Mesenchymal stem cell (in vitro differentiated cells and primary cell): ENCODE measurements at regions not wholly inside any gene's neighbourhood (a gene's known extent, or its start where the extent isn't known, plus 50 kb on each side); places are given as distances from the start of the nearest gene placed in this dataset.
A peak's percentile ranks its signal among the peaks of the same experiment; 100 is the strongest.

Experiments
- DNase-seq: peaks from one replicate; pipeline ENCODE4 v3.0.0-alpha.2; 2013
- H2AFZ ChIP-seq: one replicate; pipeline ENCODE4 v1.6.1; 2013; ENCODE audit warnings: low read depth, mild to moderate bottlenecking, control low read depth, inconsistent platforms, low read length, moderate library complexity
- H2AK5ac ChIP-seq: 2 replicates; pipeline ENCODE4 v1.6.1; 2013; ENCODE audit warnings: low read length, moderate library complexity, mild to moderate bottlenecking, inconsistent platforms; ENCODE audit not compliant: severe bottlenecking
- H2BK120ac ChIP-seq: one replicate; pipeline ENCODE4 v1.6.1; 2013; ENCODE audit warnings: low read depth, mild to moderate bottlenecking, inconsistent platforms, low read length, moderate library complexity
- H2BK12ac ChIP-seq, 2 experiments: one replicate each; pipeline ENCODE4 v1.6.1; 2013; ENCODE audit warnings: inconsistent platforms in 2 of 2, low read length in 2 of 2, mild to moderate bottlenecking in 2 of 2, moderate library complexity in 2 of 2, control low read depth in 1 of 2
- H2BK15ac ChIP-seq: one replicate; pipeline ENCODE4 v1.6.1; 2013; ENCODE audit warnings: mild to moderate bottlenecking, low read depth, inconsistent platforms; ENCODE audit not compliant: poor library complexity, severe bottlenecking
- H2BK5ac ChIP-seq: 2 replicates; pipeline ENCODE4 v1.6.1; 2013; ENCODE audit warnings: low read depth, mild to moderate bottlenecking, low read length, control low read depth, inconsistent platforms; ENCODE audit not compliant: poor library complexity, severe bottlenecking
- H3K14ac ChIP-seq, 2 experiments: one replicate each; pipeline ENCODE4 v1.6.1; 2013; ENCODE audit warnings: inconsistent platforms in 2 of 2, low read length in 2 of 2, control low read depth in 1 of 2, mild to moderate bottlenecking in 1 of 2, moderate library complexity in 1 of 2
- H3K18ac ChIP-seq, 2 experiments: one replicate each; pipeline ENCODE4 v1.6.1; 2013; ENCODE audit warnings: inconsistent platforms in 2 of 2, low read length in 2 of 2, control low read depth in 1 of 2, low read depth in 1 of 2, mild to moderate bottlenecking in 1 of 2
- H3K23ac ChIP-seq, 2 experiments: one replicate each; pipeline ENCODE4 v1.6.1; 2013; ENCODE audit warnings: inconsistent platforms in 2 of 2, low read length in 2 of 2, mild to moderate bottlenecking in 2 of 2, moderate library complexity in 2 of 2, control low read depth in 1 of 2
- H3K27ac ChIP-seq: 2 replicates; pipeline ENCODE4 v1.5.1; 2013; ENCODE audit warnings: mild to moderate bottlenecking, moderate library complexity, low read length, control low read depth, inconsistent platforms; ENCODE audit not compliant: poor library complexity, severe bottlenecking
- H3K27me3 ChIP-seq, 2 experiments: 2 replicates each; pipeline versions ENCODE4 v1.6.1 to v1.7.0; 2013; ENCODE audit warnings: low read length in 2 of 2, mild to moderate bottlenecking in 2 of 2, moderate library complexity in 2 of 2, control low read depth in 1 of 2, inconsistent platforms in 1 of 2; ENCODE audit not compliant: control insufficient read depth in 1 of 2, insufficient read depth in 1 of 2
- H3K36me3 ChIP-seq, 2 experiments: 2 replicates each; pipeline versions ENCODE4 v1.6.1 to v1.7.0; 2013; ENCODE audit warnings: low read length in 2 of 2, control low read depth in 1 of 2, inconsistent platforms in 1 of 2, low read depth in 1 of 2, mild to moderate bottlenecking in 1 of 2; ENCODE audit not compliant: insufficient read depth in 2 of 2, control insufficient read depth in 1 of 2
- H3K4ac ChIP-seq, 2 experiments: one replicate each; pipeline ENCODE4 v1.6.1; 2013; ENCODE audit warnings: inconsistent platforms in 2 of 2, low read length in 2 of 2, mild to moderate bottlenecking in 2 of 2, moderate library complexity in 2 of 2, control low read depth in 1 of 2, low read depth in 1 of 2
- H3K4me1 ChIP-seq: 2 replicates; pipeline ENCODE4 v1.6.1; 2013; ENCODE audit warnings: low read depth, low read length, control low read depth; ENCODE audit not compliant: control insufficient read depth, insufficient read depth
- H3K4me2 ChIP-seq: 2 replicates; pipeline ENCODE4 v1.6.1; 2013; ENCODE audit warnings: low read length, mild to moderate bottlenecking, inconsistent platforms; ENCODE audit not compliant: poor library complexity, severe bottlenecking
- H3K4me3 ChIP-seq, 2 experiments: 2 replicates each; pipeline versions ENCODE4 v1.5.1 to v1.7.0; 2013; ENCODE audit warnings: low read length in 2 of 2, mild to moderate bottlenecking in 2 of 2, control low read depth in 1 of 2, low read depth in 1 of 2; ENCODE audit not compliant: insufficient read depth in 1 of 2
- H3K79me1 ChIP-seq: replicated peaks from 2 replicates; pipeline ENCODE4 v1.6.1; 2013; ENCODE audit warnings: mild to moderate bottlenecking, control low read depth, low read length, inconsistent platforms; ENCODE audit not compliant: poor library complexity, severe bottlenecking
- H3K9ac ChIP-seq: 2 replicates; pipeline ENCODE4 v1.7.0; 2013; ENCODE audit warnings: mild to moderate bottlenecking, low read length, moderate library complexity
- H3K9me3 ChIP-seq: 2 replicates; pipeline ENCODE4 v1.7.0; 2013; ENCODE audit warnings: mild to moderate bottlenecking, low read length; ENCODE audit not compliant: control insufficient read depth
- H4K8ac ChIP-seq: one replicate; pipeline ENCODE4 v1.6.1; 2013; ENCODE audit warnings: inconsistent platforms, mild to moderate bottlenecking, low read length, moderate library complexity
- H4K91ac ChIP-seq: one replicate; pipeline ENCODE4 v1.6.1; 2013; ENCODE audit warnings: mild to moderate bottlenecking, low read length, inconsistent platforms
- WGBS: methylation state at CpG from one replicate; pipeline ENCODE4 v1.1.7; 2013; ENCODE audit warnings: mixed read lengths; 5-methylcytosine and 5-hydroxymethylcytosine counted together

DNA sequence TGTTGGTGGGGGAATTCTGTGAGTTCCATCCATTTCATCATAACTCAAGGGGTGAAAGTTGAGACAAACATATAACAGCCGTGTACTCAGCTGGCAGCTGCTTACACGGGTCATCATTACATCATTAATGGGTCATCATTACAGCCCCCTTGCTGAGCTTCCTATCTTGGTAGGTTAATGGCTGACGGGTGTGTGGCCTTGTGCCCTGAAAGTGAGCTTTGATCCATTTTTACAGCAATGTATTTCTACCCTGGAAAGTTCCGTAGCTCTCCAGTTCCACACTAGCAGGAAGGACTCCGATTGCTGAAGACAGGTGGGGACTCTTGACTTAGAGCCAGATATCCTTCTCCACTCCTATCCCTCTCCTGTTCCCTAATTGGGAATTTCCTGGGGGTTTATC is 105.2 kb upstream of the DLX2 start:
- H3K18ac ChIP-seq: no peak overlapping the region
- 93% methylated on average over 2 of the region's 5 CpGs for WGBS

DNA sequence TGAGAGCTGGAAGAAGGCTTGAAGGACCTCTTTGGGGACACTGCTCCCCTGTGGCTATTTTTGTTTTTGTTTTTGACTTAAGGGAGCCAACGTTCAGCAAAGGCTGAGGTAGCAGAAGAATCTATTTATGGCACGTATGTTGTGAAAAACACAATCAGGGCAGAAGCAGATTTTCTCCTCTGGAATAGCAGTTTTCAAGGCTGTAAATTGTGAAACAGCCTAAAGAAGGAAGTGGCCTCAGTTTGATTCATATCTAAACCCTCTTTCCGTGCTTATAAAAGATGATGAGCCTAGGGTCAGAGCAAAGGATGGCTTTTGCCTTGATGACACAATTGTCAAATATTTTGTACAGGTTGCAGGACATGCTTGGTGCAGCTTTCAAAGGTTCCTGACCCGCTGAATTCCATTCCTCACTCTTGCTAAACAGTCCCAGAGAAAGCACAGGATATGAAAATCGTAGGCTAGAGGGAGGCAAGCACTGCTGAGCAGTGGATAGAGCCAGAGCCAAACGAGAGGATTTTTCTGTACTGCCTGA is 106.2 kb upstream of the DLX2 start:
- no peak overlapping the region for H4K8ac ChIP-seq
- WGBS: 39% methylated on average over 4 of the region's 6 CpGs

More for the DNA sequence above, 105.2 kb upstream of the DLX2 start:
- no peak overlapping the region for H2AFZ ChIP-seq
- no peak overlapping the region for H3K4me3 ChIP-seq
- H2BK12ac ChIP-seq: no peak overlapping the region
- no peaks in the 10 kb centered on the region for H3K9me3 ChIP-seq
- peaks cover 7% of the 10 kb centered on the region for H3K4me1 ChIP-seq
- no peak overlapping the region for H2BK5ac ChIP-seq
- no peak overlapping the region for H3K4me2 ChIP-seq
- no peaks in the 10 kb centered on the region for H3K27me3 ChIP-seq
- no peak overlapping the region for H4K91ac ChIP-seq
- no peaks in the 10 kb centered on the region for H3K36me3 ChIP-seq
- H2BK15ac ChIP-seq: no peak overlapping the region
- H2BK120ac ChIP-seq: no peak overlapping the region
- no peak overlapping the region for H3K4ac ChIP-seq
- DNase-seq: no peak
- H3K14ac ChIP-seq: no peak overlapping the region
- H3K79me1 ChIP-seq: no peaks in the 10 kb centered on the region
- H3K23ac ChIP-seq: no peak overlapping the region
- no peak overlapping the region for H2AK5ac ChIP-seq
- no peak overlapping the region for H3K9ac ChIP-seq
- no peak overlapping the region for H3K27ac ChIP-seq
- no peak overlapping the region for H4K8ac ChIP-seq

DNA sequence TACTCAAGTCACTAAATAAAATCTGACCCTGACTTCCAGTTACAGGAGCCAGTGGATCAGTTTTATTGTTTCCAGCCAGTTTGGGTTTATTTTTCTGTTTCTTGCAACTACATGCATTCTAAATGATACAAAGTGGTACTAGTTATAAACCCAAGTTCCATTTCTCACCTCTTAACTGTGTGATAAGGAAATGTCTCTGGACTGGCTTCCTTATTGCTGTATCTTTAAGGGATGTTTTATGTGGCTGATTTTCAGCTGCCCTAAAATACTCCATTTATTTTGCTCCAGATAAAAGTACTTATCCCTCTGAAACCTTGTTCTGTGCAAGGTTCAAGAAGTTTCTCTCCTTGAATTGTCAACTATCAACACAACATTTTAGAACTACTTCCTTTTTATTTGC is 107.9 kb upstream of the DLX2 start:
- Histone ChIP-seq H2AFZ (no peak overlapping the region), H3K14ac (no peak overlapping the region), H3K23ac (no peak overlapping the region), H2AK5ac (no peak overlapping the region), H3K4me3 (no peak overlapping the region), H3K79me1 (no peaks in the 10 kb centered on the region), H3K9ac (no peak overlapping the region), H2BK15ac (no peak overlapping the region), H3K4me1 (peaks cover 7% of the 10 kb centered on the region), H3K27ac (no peak overlapping the region), H2BK120ac (no peak overlapping the region), H4K91ac (no peak overlapping the region), H3K27me3 (no peaks in the 10 kb centered on the region), H3K36me3 (no peaks in the 10 kb centered on the region), H3K9me3 (no peaks in the 10 kb centered on the region), H4K8ac (no peak overlapping the region), H2BK12ac (no peak overlapping the region), H3K4ac (no peak overlapping the region), H3K4me2 (no peak overlapping the region), H2BK5ac (no peak overlapping the region), H3K18ac (no peak overlapping the region)
- DNase-seq: no peak

More for the DNA sequence above, 106.2 kb upstream of the DLX2 start:
- Histone ChIP-seq H2AFZ (no peak overlapping the region), H3K9ac (no peak overlapping the region), H3K4me2 (no peak overlapping the region), H3K4me1 (peaks cover 7% of the 10 kb centered on the region), H3K18ac (no peak overlapping the region), H3K27ac (peak overlapping the region; percentile 13), H2BK12ac (no peak overlapping the region), H2BK15ac (no peak overlapping the region), H3K14ac (no peak overlapping the region), H2BK120ac (no peak overlapping the region), H3K23ac (no peak overlapping the region), H3K79me1 (no peaks in the 10 kb centered on the region), H3K4ac (no peak overlapping the region), H2BK5ac (no peak overlapping the region), H3K36me3 (no peaks in the 10 kb centered on the region), H4K91ac (no peak overlapping the region), H3K4me3 (no peak overlapping the region), H2AK5ac (no peak overlapping the region), H3K27me3 (no peaks in the 10 kb centered on the region), H3K9me3 (no peaks in the 10 kb centered on the region)
- peak; percentile 59 for DNase-seq

DNA sequence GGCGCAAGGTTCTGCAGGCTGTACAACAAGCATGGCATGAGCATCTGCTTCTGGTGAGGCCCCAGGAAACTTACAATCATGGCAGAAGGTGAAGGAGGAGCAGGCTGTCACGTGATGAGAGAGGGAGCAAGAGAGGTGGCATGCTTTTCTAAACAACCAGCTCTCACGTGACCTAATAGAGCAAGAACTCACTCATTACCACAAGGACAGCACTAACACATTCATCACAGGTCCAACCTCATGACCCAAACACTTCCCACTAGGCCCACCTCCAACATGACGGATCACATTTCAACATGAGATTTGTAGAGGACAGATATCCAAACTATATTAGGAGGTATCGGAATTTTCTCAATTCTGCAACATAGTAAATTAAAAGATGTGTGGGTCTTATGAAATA is 108.8 kb upstream of the DLX2 start:
- Histone ChIP-seq H3K27ac (no peak overlapping the region), H2BK12ac (no peak overlapping the region), H3K9me3 (no peaks in the 10 kb centered on the region), H3K14ac (peak overlapping the region in 1 of 2 experiments; percentile 18), H3K4me2 (no peak overlapping the region), H3K36me3 (no peaks in the 10 kb centered on the region), H3K79me1 (no peaks in the 10 kb centered on the region), H3K4me3 (no peak overlapping the region), H2AK5ac (no peak overlapping the region), H3K27me3 (no peaks in the 10 kb centered on the region), H3K4ac (no peak overlapping the region), H4K8ac (no peak overlapping the region), H3K9ac (no peak overlapping the region), H3K4me1 (peaks cover 7% of the 10 kb centered on the region), H2AFZ (no peak overlapping the region), H2BK120ac (no peak overlapping the region), H3K23ac (no peak overlapping the region), H3K18ac (no peak overlapping the region), H2BK5ac (no peak overlapping the region), H4K91ac (no peak overlapping the region), H2BK15ac (no peak overlapping the region)
- DNase-seq: no peak
- 36% methylated on average over 2 of the region's 5 CpGs for whole genome bisulfite sequencing
